ENCODE measurements at regions not wholly inside any gene's neighbourhood (a gene's known extent, or its start where the extent isn't known, plus 50 kb on each side); places are given as distances from the start of the nearest gene placed in this dataset.

- no peak overlapping the region for H3K4me3 ChIP-seq (ENCODE audit: low read length)
- DNase-seq (ENCODE audit: low read depth), result no peak
- TF ChIP-seq CTCF (IDR thresholded peaks at IDR 0.05; ENCODE audit: insufficient read depth, low read depth, low read length, missing control alignments), result no peak
Measured at GRCh38 chr2:101617796-101618195, 79.7 kb upstream of the MAP4K4 start.

- peak; percentile 29 for DNase-seq (ENCODE audit: low read depth)
- no peak for TF ChIP-seq CTCF (IDR thresholded peaks at IDR 0.05; ENCODE audit: insufficient read depth, low read depth, low read length, missing control alignments)
- no peak overlapping the region for H3K4me3 ChIP-seq (ENCODE audit: low read length)
Measured at GRCh38 chr2:101617188-101617587, 80.3 kb upstream of the MAP4K4 start.

GRCh38 chr2:101614127-101614759, 83.3 kb upstream of the MAP4K4 start:
- TF ChIP-seq CTCF (IDR thresholded peaks at IDR 0.05; ENCODE audit: insufficient read depth, low read depth, low read length, missing control alignments), result no peak
- no peak for DNase-seq (ENCODE audit: low read depth)

GRCh38 chr2:101613056-101613704, 84.3 kb upstream of the MAP4K4 start:
- H3K4me3 ChIP-seq (ENCODE audit: low read length), result no peak overlapping the region
- DNase-seq (ENCODE audit: low read depth), result no peak
- no peak for TF ChIP-seq CTCF (IDR thresholded peaks at IDR 0.05; ENCODE audit: insufficient read depth, low read depth, low read length, missing control alignments)

More at GRCh38 chr2:101614127-101614759, 83.3 kb upstream of the MAP4K4 start:
- no peak overlapping the region for H3K4me3 ChIP-seq (ENCODE audit: low read length)

GRCh38 chr2:101612019-101612418, 85.5 kb upstream of the MAP4K4 start:
- no peak for TF ChIP-seq CTCF (IDR thresholded peaks at IDR 0.05; ENCODE audit: insufficient read depth, low read depth, low read length, missing control alignments)
- no peak overlapping the region for H3K4me3 ChIP-seq (ENCODE audit: low read length)
- no peak for DNase-seq (ENCODE audit: low read depth)

- no peak for DNase-seq (ENCODE audit: low read depth)
- no peak overlapping the region for H3K4me3 ChIP-seq (ENCODE audit: low read length)
- TF ChIP-seq CTCF (IDR thresholded peaks at IDR 0.05; ENCODE audit: insufficient read depth, low read depth, low read length, missing control alignments), result no peak
Measured at GRCh38 chr2:101610750-101611315, 86.7 kb upstream of the MAP4K4 start.
